GM23248 (cell line): ENCODE measurements at regions not wholly inside any gene's neighbourhood (a gene's known extent, or its start where the extent isn't known, plus 50 kb on each side); places are given as distances from the start of the nearest gene placed in this dataset.
"Not testable (repeated sequence)": the region's sequence is repeated elsewhere in the genome, so short reads cannot be mapped to it uniquely, and the experiment has no call there.

Source experiments
- DNase-seq: peaks from one replicate; pipeline ENCODE4 v3.0.0-alpha.2; 2015
- H2AFZ ChIP-seq: fragments of 200-600 bp; sonication (generic); 2 replicates; pipeline ENCODE4 v1.6.1; 2016; ENCODE audit warnings: antibody characterized with exemption
- H3F3A ChIP-seq: fragments of 200-600 bp; sonication (generic); 2 replicates; pipeline ENCODE4 v1.6.1; 2016; ENCODE audit warnings: mild to moderate bottlenecking, antibody characterized with exemption, mixed run types; ENCODE audit not compliant: insufficient read depth
- H3K27ac ChIP-seq: fragments of 200-600 bp; sonication (generic); 2 replicates; pipeline ENCODE4 v1.5.1; 2016; ENCODE audit warnings: mild to moderate bottlenecking
- H3K27me3 ChIP-seq: fragments of 200-600 bp; sonication (generic); replicated peaks from 2 replicates; pipeline ENCODE4 v1.6.1; 2016; ENCODE audit warnings: mild to moderate bottlenecking; ENCODE audit not compliant: insufficient read depth
- H3K36me3 ChIP-seq: fragments of 200-600 bp; sonication (generic); 2 replicates; pipeline ENCODE4 v1.6.1; 2016; ENCODE audit warnings: low read depth, mild to moderate bottlenecking
- H3K4me1 ChIP-seq: fragments of 200-600 bp; sonication (generic); 2 replicates; pipeline ENCODE4 v1.6.1; 2016; ENCODE audit warnings: mild to moderate bottlenecking; ENCODE audit not compliant: insufficient read depth
- H3K4me2 ChIP-seq: fragments of 200-600 bp; sonication (generic); one replicate; pipeline ENCODE4 v1.6.1; 2016; ENCODE audit warnings: mild to moderate bottlenecking; ENCODE audit not compliant: unreplicated experiment
- H3K4me3 ChIP-seq: fragments of 200-600 bp; sonication (generic); 2 replicates; pipeline ENCODE4 v1.5.1; 2016; ENCODE audit warnings: mild to moderate bottlenecking
- H3K79me2 ChIP-seq: fragments of 200-600 bp; sonication (generic); 2 replicates; pipeline ENCODE4 v1.6.1; 2016; ENCODE audit warnings: mild to moderate bottlenecking; ENCODE audit not compliant: insufficient read depth
- H3K9ac ChIP-seq: fragments of 200-600 bp; sonication (generic); 2 replicates; pipeline ENCODE4 v1.6.1; 2016; ENCODE audit warnings: mild to moderate bottlenecking
- H3K9me2 ChIP-seq: fragments of 200-600 bp; sonication (generic); 2 replicates; pipeline ENCODE4 v1.6.1; 2016; ENCODE audit warnings: mixed run types, mild to moderate bottlenecking, moderate library complexity; ENCODE audit not compliant: insufficient read depth
- H3K9me3 ChIP-seq: fragments of 200-600 bp; sonication (generic); one replicate; pipeline ENCODE4 v1.6.1; 2017; ENCODE audit warnings: low read depth
- H4K20me1 ChIP-seq: fragments of 200-600 bp; sonication (generic); 2 replicates; pipeline ENCODE4 v1.6.0; 2016; ENCODE audit not compliant: insufficient read depth
- EZH2 ChIP-seq: fragments of 200-600 bp; sonication (generic); IDR thresholded peaks from 2 replicates; pipeline ENCODE4 v1.6.1; 2018; ENCODE audit warnings: antibody characterized with exemption, mild to moderate bottlenecking; ENCODE audit not compliant: insufficient read depth, poor library complexity, severe bottlenecking
- EZH2phosphoT487 ChIP-seq: fragments of 200-600 bp; sonication (generic); IDR thresholded peaks from 2 replicates; pipeline ENCODE4 v1.6.1; 2018; ENCODE audit warnings: antibody characterized with exemption, moderate library complexity, mild to moderate bottlenecking, low read depth; ENCODE audit not compliant: insufficient read depth
- WGBS, 2 experiments: methylation state at CpG; one replicate each; pipeline ENCODE4 v1.1.6; 2015 to 2017; ENCODE audit warnings: low lambda C conversion rate in 2 of 2, low coverage in 1 of 2; ENCODE audit errors: missing lambda C conversion rate in 2 of 2; 5-methylcytosine and 5-hydroxymethylcytosine counted together
- in situ Hi-C: fragments of 300-500 bp; cut with MboI; formaldehyde crosslinking; loops from 2 replicates; pipeline ENCODE4 v1.15.0; 2020

DNA sequence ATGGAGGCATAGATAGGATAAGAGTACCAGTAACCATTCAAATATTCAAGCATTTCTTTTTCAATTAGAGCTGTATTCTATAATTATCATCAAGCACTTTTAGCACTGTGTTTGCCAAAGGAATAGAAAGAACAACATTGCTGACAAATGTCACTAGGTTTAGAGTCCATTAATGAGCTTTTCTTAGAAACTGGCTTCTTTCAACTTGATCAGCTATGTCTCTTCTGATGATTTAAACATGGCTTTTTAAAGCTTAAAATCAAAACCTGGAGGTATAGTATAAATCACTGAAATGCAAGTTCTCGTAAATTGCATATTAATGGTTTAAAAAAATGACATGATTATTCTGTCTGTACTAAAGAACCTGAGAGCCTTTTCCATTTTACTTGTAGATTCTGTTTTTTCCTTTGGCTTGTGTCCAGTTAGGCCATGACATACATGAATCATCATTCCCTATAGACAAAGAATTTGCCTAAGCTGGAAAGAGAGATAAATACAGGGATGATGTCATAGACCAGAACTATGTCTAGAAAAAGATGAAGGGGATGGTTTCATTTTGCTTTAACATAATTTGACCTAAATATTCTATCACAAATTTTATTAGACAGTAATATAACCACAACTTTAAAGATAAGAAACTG lies 340.1 kb upstream of the CTSO start:
- Histone ChIP-seq H3K4me2 (peak overlapping the region; percentile 36), H2AFZ (no peak overlapping the region), H3K79me2 (no peaks in the 10 kb centered on the region), H3K27me3 (no peaks in the 10 kb centered on the region), H3K4me3 (no peak overlapping the region), H3K36me3 (no peaks in the 10 kb centered on the region), H3K4me1 (peaks cover 36% of the 10 kb centered on the region), H3K9me2 (no peaks in the 10 kb centered on the region), H3K9ac (no peak overlapping the region), H4K20me1 (no peaks in the 10 kb centered on the region), H3F3A (peaks cover 41% of the 10 kb centered on the region; the same call in 1 of the 2 replicates), H3K27ac (no peak overlapping the region), H3K9me3 (no peaks in the 10 kb centered on the region)
- no peak for TF ChIP-seq EZH2phosphoT487
- no peak for TF ChIP-seq EZH2
- in situ Hi-C loops: no loop called here
- peak; percentile 79 for DNase-seq
- 69 to 73% methylated on average over 1 of the region's 1 CpG for WGBS, 2 experiments

DNA sequence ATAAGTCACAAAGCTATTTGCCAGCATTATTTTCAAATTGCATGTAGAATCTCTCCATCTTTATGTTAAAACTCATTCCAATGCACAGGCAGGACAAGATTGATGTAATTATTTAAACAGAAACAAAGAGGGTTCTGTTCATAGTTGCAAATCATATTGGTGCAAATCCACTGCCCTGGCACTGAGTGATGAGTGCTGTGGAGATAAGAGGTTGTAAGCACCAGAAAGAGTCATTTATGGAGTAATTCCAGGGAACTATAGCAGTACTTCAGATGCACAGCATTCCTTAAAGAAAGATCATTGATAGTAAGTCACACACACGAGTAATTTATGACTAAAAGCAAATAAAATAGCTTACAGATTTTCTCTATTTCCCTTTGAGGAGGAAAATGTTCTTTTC lies 337.7 kb upstream of the CTSO start:
- no peaks in the 10 kb centered on the region for H3K36me3 ChIP-seq
- TF ChIP-seq EZH2phosphoT487: no peak
- no peak for TF ChIP-seq EZH2
- peak overlapping the region; percentile 30 for H3K4me2 ChIP-seq
- H3K9ac ChIP-seq: no peak overlapping the region
- no peak overlapping the region for H2AFZ ChIP-seq
- no peak overlapping the region for H3K27ac ChIP-seq
- H3K9me3 ChIP-seq: no peaks in the 10 kb centered on the region
- no peaks in the 10 kb centered on the region for H3K79me2 ChIP-seq
- no peaks in the 10 kb centered on the region for H3K27me3 ChIP-seq
- H4K20me1 ChIP-seq: no peaks in the 10 kb centered on the region
- DNase-seq: peak; percentile 63
- H3K4me3 ChIP-seq: no peak overlapping the region
- peaks cover 36% of the 10 kb centered on the region for H3K4me1 ChIP-seq
- in situ Hi-C loops: no loop called here
- no peaks in the 10 kb centered on the region for H3K9me2 ChIP-seq
- H3F3A ChIP-seq: peaks cover 32% of the 10 kb centered on the region; the same call in 1 of the 2 replicates
- WGBS, 2 experiments: 0 to 6% methylated on average over 1 of the region's 1 CpG

DNA sequence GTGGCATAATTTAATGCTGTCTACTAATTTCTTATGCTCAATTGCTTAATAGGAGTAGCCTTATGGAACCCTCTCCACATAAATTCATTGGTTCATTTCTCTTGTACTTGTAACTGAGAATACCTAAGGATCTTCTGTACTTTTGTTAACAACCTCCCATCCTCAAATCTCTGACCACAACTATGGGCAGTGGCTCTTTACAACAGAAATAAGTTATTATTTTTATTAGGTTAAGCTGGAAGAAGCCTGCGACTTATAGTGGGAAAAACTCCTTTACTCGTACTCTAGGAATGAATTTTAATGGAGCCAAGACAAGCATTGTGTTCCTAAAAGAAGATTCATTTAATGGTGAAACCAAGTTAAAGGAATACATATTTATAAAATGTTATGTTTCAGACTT lies 337.1 kb upstream of the CTSO start:
- no peak overlapping the region for H2AFZ ChIP-seq
- H3K9ac ChIP-seq: no peak overlapping the region
- TF ChIP-seq EZH2 (no peak), EZH2phosphoT487 (no peak)
- H3K27ac ChIP-seq: no peak overlapping the region
- H3K36me3 ChIP-seq: no peaks in the 10 kb centered on the region
- no peaks in the 10 kb centered on the region for H3K9me3 ChIP-seq
- peak overlapping the region; percentile 30 for H3K4me2 ChIP-seq
- H3F3A ChIP-seq: peaks cover 32% of the 10 kb centered on the region; the same call in 1 of the 2 replicates
- H4K20me1 ChIP-seq: no peaks in the 10 kb centered on the region
- H3K4me3 ChIP-seq: no peak overlapping the region
- no peaks in the 10 kb centered on the region for H3K9me2 ChIP-seq
- in situ Hi-C loops: no loop called here
- peak; percentile 23 for DNase-seq
- no peaks in the 10 kb centered on the region for H3K79me2 ChIP-seq
- WGBS, 2 experiments: 41 to 43% methylated on average over 2 of the region's 2 CpGs
- no peaks in the 10 kb centered on the region for H3K27me3 ChIP-seq
- peaks cover 36% of the 10 kb centered on the region for H3K4me1 ChIP-seq

DNA sequence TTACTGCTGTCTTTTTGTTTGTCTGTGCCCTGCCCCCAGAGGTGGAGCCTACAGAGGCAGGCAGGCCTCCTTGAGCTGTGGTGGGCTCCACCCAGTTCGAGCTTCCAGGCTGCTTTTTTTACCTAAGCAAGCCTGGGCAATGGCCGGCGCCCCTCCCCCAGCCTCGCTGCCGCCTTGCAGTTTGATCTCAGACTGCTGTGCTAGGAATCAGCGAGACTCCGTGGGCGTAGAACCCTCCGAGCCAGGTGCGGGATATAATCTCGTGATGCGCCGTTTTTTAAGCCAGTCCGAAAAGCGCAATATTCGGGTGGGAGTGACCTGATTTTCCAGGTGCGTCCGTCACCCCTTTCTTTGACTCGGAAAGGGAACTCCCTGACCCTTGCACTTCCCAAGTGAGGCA lies 336.4 kb upstream of the CTSO start:
- H4K20me1 ChIP-seq, H3K9me3 ChIP-seq, in situ Hi-C loops, H3K9me2 ChIP-seq, H3K4me3 ChIP-seq, H3K27ac ChIP-seq, H3K4me2 ChIP-seq, H2AFZ ChIP-seq, H3K36me3 ChIP-seq, DNase-seq, H3K79me2 ChIP-seq, H3K27me3 ChIP-seq, H3K9ac ChIP-seq: not testable (repeated sequence)
- WGBS, 2 experiments: 76 to 94% methylated on average over 5 to 19 of the region's 19 CpGs
- Histone ChIP-seq H3K4me1 (peaks cover 30% of the 10 kb centered on the region), H3F3A (0 out of 2 replicates have a peak, but pooled peaks cover 29% of the 10 kb centered on the region)

DNA sequence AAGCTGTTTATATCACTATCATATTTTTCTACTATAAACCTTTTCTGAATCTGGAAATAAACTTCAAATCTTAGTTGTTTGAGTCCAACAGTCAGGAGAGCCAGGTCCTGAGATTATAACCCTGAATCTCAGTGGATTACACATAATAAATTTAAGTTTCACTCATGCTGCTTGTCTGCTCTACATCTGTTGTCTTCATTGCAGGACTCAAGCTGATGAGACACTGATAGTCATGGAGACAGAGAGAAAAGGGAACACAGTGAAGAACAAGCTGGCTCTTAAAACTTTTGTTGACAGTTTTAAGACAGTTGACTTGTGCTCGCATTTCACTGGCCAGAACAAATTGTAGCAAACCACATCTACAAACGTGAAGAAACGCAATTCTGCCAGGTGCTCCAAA lies 327.0 kb upstream of the CTSO start:
- H3K9me3 ChIP-seq: peaks cover 2% of the 10 kb centered on the region
- H3K4me1 ChIP-seq: no peaks in the 10 kb centered on the region
- TF ChIP-seq EZH2phosphoT487 (no peak), EZH2 (no peak)
- no peak overlapping the region for H3K9ac ChIP-seq
- no peaks in the 10 kb centered on the region for H3K36me3 ChIP-seq
- no peaks in the 10 kb centered on the region for H3K9me2 ChIP-seq
- no peaks in the 10 kb centered on the region for H3K27me3 ChIP-seq
- peak overlapping the region; percentile 5 for H3K4me2 ChIP-seq
- no peaks in the 10 kb centered on the region for H4K20me1 ChIP-seq
- in situ Hi-C loops: no loop called here
- 21 to 26% methylated on average over 3 of the region's 3 CpGs for WGBS, 2 experiments
- no peaks in the 10 kb centered on the region for H3K79me2 ChIP-seq
- H3K27ac ChIP-seq: no peak overlapping the region
- H3K4me3 ChIP-seq: no peak overlapping the region
- no peaks in the 10 kb centered on the region for H3F3A ChIP-seq
- DNase-seq: no peak
- H2AFZ ChIP-seq: peak overlapping the region; percentile 58
